A172 (cell line): ENCODE measurements at regions not wholly inside any gene's neighbourhood (a gene's known extent, or its start where the extent isn't known, plus 50 kb on each side); places are given as distances from the start of the nearest gene placed in this dataset.

Experiments used
- DNase-seq: peaks from one replicate; pipeline ENCODE4 v3.0.0-alpha.2; 2015; ENCODE audit warnings: low spot score

DNA sequence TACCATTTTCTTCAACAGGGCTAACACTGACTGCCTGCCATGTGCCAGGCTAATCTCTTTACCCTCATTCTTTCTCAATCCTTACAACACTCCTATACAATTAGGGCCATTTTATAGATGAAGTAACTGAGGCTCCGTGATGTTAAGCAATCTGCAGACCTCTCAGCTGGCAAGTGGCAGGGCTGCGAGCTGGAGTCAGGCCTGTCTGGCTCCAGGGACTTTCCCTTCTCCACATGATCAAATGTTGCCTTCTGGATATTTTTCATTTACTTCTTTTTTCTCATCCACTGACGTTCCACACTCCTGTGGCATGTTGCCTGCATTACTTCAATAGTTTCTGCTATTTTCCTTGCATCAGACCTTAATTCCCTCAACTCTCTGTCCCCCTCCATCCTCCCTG is 55.2 kb upstream of the TAGAP start:
- no peak for DNase-seq

DNA sequence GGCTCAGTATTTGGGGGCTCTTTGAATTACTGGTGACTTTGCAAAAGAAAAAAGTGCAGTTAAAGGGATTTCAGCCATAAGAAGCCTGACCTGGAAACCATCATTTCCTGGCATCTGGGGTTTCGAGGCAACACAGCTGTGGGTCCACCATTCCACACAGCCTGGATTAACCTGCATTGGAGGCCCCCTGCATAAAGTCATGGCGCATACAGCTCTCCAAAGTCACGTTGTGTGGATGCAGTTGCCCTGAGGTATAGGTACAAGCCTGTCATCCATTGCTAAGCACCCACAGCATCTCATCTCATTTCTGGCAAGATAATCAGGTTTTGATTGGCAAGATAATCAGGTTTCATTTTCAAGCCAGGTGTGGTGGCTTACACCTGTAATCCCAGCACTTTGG is 54.5 kb upstream of the TAGAP start:
- DNase-seq: no peak

DNA sequence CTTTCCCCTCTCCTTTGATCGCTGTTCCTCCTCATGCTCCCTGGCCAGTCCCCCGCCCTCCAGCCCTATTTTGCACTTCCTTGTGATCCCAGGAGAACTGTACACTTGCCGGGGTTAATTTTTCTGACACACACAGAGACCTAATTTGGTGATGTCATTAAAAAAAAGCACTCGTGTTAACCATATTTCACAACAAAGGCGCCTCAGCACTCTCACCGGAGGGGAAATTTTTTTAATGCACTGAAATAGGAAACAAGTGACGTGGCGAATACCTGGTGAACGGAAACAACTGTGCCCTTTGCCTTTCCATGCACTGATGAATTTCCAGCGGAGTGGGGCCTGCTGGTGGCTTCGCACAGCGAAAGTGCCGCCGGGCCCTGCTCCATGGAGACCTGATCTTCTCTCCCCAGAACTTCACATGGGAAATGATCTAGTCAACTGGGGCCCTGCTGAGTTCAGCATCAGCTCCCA is 53.9 kb upstream of the TAGAP start:
- no peak for DNase-seq

GRCh38 chr6:159097256-159097655 is 52.5 kb upstream of the TAGAP start:
- DNase-seq: no peak

GRCh38 chr6:159095616-159096015 is 50.8 kb upstream of the TAGAP start:
- DNase-seq: no peak

DNA sequence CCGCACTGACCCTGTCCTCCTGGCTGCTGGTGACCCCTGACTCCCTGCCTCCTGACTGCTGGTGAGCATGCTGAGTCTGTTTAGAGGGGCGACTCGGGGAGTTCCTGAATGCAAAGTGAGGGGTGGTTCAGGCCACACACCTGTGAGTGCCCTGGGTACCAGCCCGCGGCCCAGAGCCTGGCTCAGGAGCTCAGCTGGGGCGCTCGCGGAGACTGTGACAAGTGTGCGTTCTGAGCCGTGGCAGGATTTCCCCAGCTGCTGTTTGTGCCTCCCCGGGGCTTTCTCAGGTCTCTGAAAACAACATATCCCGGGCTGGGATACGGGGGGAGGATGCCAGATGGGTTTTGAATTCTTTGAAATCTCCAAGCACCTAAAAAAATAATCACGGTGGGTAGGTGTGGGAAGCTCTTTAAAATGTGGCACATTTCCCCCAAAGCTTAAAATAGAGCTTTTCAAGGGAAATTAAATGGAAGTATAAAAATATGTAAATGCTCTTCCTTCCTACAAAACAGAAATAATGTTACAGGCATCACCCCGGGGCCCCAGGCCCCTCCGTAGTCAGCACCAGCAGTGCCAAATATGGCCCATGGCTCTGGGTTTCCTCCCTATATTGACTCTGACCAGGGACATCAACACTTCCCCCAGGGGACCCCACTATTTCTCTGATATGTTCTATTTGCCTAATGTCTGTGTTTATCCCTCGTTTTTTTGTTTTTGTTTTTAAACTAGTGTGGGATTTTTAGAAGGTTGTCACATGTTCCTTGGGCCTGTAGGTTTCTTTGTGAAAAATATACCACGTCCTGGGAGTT is 49.9 kb upstream of the TAGAP start:
- DNase-seq: no peak
